OCI-LY7 (cell line): ENCODE measurements at regions not wholly inside any gene's neighbourhood (a gene's known extent, or its start where the extent isn't known, plus 50 kb on each side); places are given as distances from the start of the nearest gene placed in this dataset.

Experiments used
- BruUV-seq: library from RNA; stranded (reverse); fragments of 400-500 nt; replicated peaks from 2 replicates; lab custom pipeline; 2021; lab: Mats Ljungman, UMichigan
- CTCF ChIA-PET: fragments of 300-600 bp; sonication (Branson Sonifier 250); formaldehyde crosslinking; loops from one replicate; lab custom pipeline; 2022; ENCODE audit warnings: antibody characterized with exemption; ENCODE audit not compliant: unreplicated experiment; lab: Charles Lee
- POLR2A ChIA-PET: fragments of 300-600 bp; sonication (Branson Sonifier 250); formaldehyde crosslinking; loops from one replicate; lab custom pipeline; 2022; ENCODE audit warnings: antibody characterized with exemption; lab: Charles Lee
- DNase-seq: peaks from one replicate; pipeline ENCODE4 v3.0.0-alpha.2; 2015; ENCODE audit warnings: low spot score
- H2AFZ ChIP-seq: fragments of 200-600 bp; sonication (generic), shearing (Covaris generic); 2 replicates; pipeline ENCODE4 v1.6.1; 2014; ENCODE audit warnings: mild to moderate bottlenecking, antibody characterized with exemption, low read length, moderate library complexity
- H3K27ac ChIP-seq: fragments of 200-600 bp; sonication (generic); 2 replicates; pipeline ENCODE4 v1.5.1; 2014; ENCODE audit warnings: mixed run types, low read depth, mild to moderate bottlenecking, moderate library complexity, low read length, inconsistent platforms; ENCODE audit not compliant: poor library complexity, severe bottlenecking
- H3K36me3 ChIP-seq: fragments of 200-600 bp; sonication (generic); 2 replicates; pipeline ENCODE4 v1.6.1; 2014; ENCODE audit warnings: mild to moderate bottlenecking, antibody characterized with exemption, low read length, moderate library complexity, mixed read lengths; ENCODE audit not compliant: insufficient read depth
- H3K4me1 ChIP-seq: fragments of 200-600 bp; sonication (generic); 2 replicates; pipeline ENCODE4 v1.5.1; 2014; ENCODE audit warnings: mild to moderate bottlenecking, low read length; ENCODE audit not compliant: insufficient read depth, poor library complexity, severe bottlenecking
- H3K4me2 ChIP-seq: fragments of 200-600 bp; sonication (generic); 2 replicates; pipeline ENCODE4 v1.6.1; 2014; ENCODE audit warnings: mild to moderate bottlenecking, low read length
- H3K4me3 ChIP-seq: fragments of 200-600 bp; sonication (generic); 2 replicates; pipeline ENCODE4 v1.5.1; 2014; ENCODE audit warnings: mild to moderate bottlenecking, low read depth, low read length; ENCODE audit not compliant: poor library complexity, severe bottlenecking
- H3K79me2 ChIP-seq: fragments of 200-600 bp; sonication (generic); 2 replicates; pipeline ENCODE4 v1.6.1; 2016; ENCODE audit warnings: low read depth, mild to moderate bottlenecking, low read length, moderate library complexity, mixed read lengths; ENCODE audit not compliant: insufficient read depth
- H3K9me2 ChIP-seq: fragments of 200-600 bp; sonication (generic); 2 replicates; pipeline ENCODE4 v1.6.1; 2016; ENCODE audit warnings: mild to moderate bottlenecking, low read length, mixed read lengths; ENCODE audit not compliant: insufficient read depth
- H3K9me3 ChIP-seq: fragments of 200-600 bp; sonication (generic); 2 replicates; pipeline ENCODE4 v1.6.1; 2014; ENCODE audit warnings: mild to moderate bottlenecking, mixed run types, low read length, mixed read lengths
- H4K20me1 ChIP-seq: fragments of 200-600 bp; sonication (generic); 2 replicates; pipeline ENCODE4 v1.6.1; 2014; ENCODE audit warnings: mild to moderate bottlenecking, antibody characterized with exemption, low read length, moderate library complexity, mixed read lengths; ENCODE audit not compliant: insufficient read depth
- CTCF ChIP-seq: fragments of 200-600 bp; sonication (generic); conservative IDR thresholded peaks from 2 replicates; pipeline ENCODE4 v1.5.1; 2014; ENCODE audit warnings: mild to moderate bottlenecking, antibody characterized with exemption, low read length, moderate library complexity, mixed read lengths
- EZH2phosphoT487 ChIP-seq: fragments of 200-600 bp; sonication (generic); IDR thresholded peaks from 2 replicates; pipeline ENCODE4 v1.6.1; 2018; ENCODE audit warnings: low read depth, borderline replicate concordance, mild to moderate bottlenecking, mixed run types, antibody characterized with exemption, low read length, moderate library complexity, mixed read lengths
- intact Hi-C: fragments of 100-400 bp; cut with micrococcal nuclease; formaldehyde crosslinking; loops from one replicate; pipeline ENCODE4 v1.10.0; 2022; ENCODE audit not compliant: unreplicated experiment

- no peaks in the 10 kb centered on the region for H4K20me1 ChIP-seq
- no peak overlapping the region for H3K27ac ChIP-seq
- TF ChIP-seq CTCF (no peak), EZH2phosphoT487 (no peak)
- intact Hi-C loops, result no loop called here
- no peak for DNase-seq
- H3K4me3 ChIP-seq, result no peak overlapping the region
- H3K4me2 ChIP-seq, result no peak overlapping the region
- H3K9me2 ChIP-seq, result no peaks in the 10 kb centered on the region
- no peaks in the 10 kb centered on the region for H3K4me1 ChIP-seq
- no TSS peak for BruUV-seq
- no peaks in the 10 kb centered on the region for H3K79me2 ChIP-seq
- ChIA-PET CTCF (no interaction called here), POLR2A (interaction anchor here (1.0 kb wide), 1 partner anchor 698 kb away, joined by 3 read pairs; no protein-coding TSS in a partner anchor)
- H3K9me3 ChIP-seq, result no peaks in the 10 kb centered on the region
- H2AFZ ChIP-seq, result no peak overlapping the region
- H3K36me3 ChIP-seq, result no peaks in the 10 kb centered on the region
Measured at GRCh38 chr5:96117771-96118651, 156.4 kb upstream of the ELL2 start.

GRCh38 chr5:96115147-96115807 lies 153.6 kb upstream of the ELL2 start:
- H3K4me3 ChIP-seq, result no peak overlapping the region
- no peaks in the 10 kb centered on the region for H3K4me1 ChIP-seq
- no peak for DNase-seq
- TF ChIP-seq EZH2phosphoT487, result no peak
- no peak for TF ChIP-seq CTCF
- intact Hi-C loops, result no loop called here
- CTCF ChIA-PET, result no interaction called here
- no peaks in the 10 kb centered on the region for H4K20me1 ChIP-seq
- no peak overlapping the region for H2AFZ ChIP-seq
- H3K9me2 ChIP-seq, result no peaks in the 10 kb centered on the region
- BruUV-seq, result no TSS peak
- H3K79me2 ChIP-seq, result no peaks in the 10 kb centered on the region
- POLR2A ChIA-PET, result interaction anchor here (1.1 to 1.2 kb wide), 2 partner anchors 11 to 62 kb away, joined by 4 read pairs; no protein-coding TSS in a partner anchor
- no peak overlapping the region for H3K27ac ChIP-seq
- no peaks in the 10 kb centered on the region for H3K36me3 ChIP-seq
- no peak overlapping the region for H3K4me2 ChIP-seq
- H3K9me3 ChIP-seq, result no peaks in the 10 kb centered on the region

GRCh38 chr5:96114736-96115135 lies 153.1 kb upstream of the ELL2 start:
- intact Hi-C loops, result no loop called here
- ChIA-PET POLR2A (interaction anchor here (1.1 kb wide), 1 partner anchor 61 kb away, joined by 4 read pairs; no protein-coding TSS in a partner anchor), CTCF (no interaction called here)
- Histone ChIP-seq H3K36me3 (no peaks in the 10 kb centered on the region), H3K4me1 (no peaks in the 10 kb centered on the region), H3K27ac (no peak overlapping the region), H3K4me2 (no peak overlapping the region), H3K9me3 (no peaks in the 10 kb centered on the region), H3K79me2 (no peaks in the 10 kb centered on the region), H2AFZ (no peak overlapping the region), H3K4me3 (no peak overlapping the region), H3K9me2 (no peaks in the 10 kb centered on the region), H4K20me1 (no peaks in the 10 kb centered on the region)
- TF ChIP-seq EZH2phosphoT487 (no peak), CTCF (no peak)
- no TSS peak for BruUV-seq
- no peak for DNase-seq
